ENCODE measurements at regions not wholly inside any gene's neighbourhood (a gene's known extent, or its start where the extent isn't known, plus 50 kb on each side); places are given as distances from the start of the nearest gene placed in this dataset.

GRCh38 chr2:20130160-20130560 is 78.7 kb upstream of the LAPTM4A start:
- Histone ChIP-seq H3K4me3 (ENCODE audit: low read depth, low read length) (no peak overlapping the region), H3K4me1 (ENCODE audit: control insufficient read depth, insufficient read depth, low read length, poor library complexity, severe bottlenecking) (no peaks in the 10 kb centered on the region), H3K9me3 (ENCODE audit: control insufficient read depth in 2 of 2, low read length in 2 of 2) (no peaks in the 10 kb centered on the region), H3K27me3 (ENCODE audit: control insufficient read depth, insufficient read depth, low read length) (peaks cover 2% of the 10 kb centered on the region), H3K36me3 (ENCODE audit: control insufficient read depth, insufficient read depth, low read length) (no peaks in the 10 kb centered on the region), H3K27ac (ENCODE audit: insufficient read depth, low read length, poor library complexity, severe bottlenecking) (no peak overlapping the region)
- H3K27ac Mint-ChIP-seq = no peak overlapping the region
- H3K27me3 Mint-ChIP-seq = peaks cover 21% of the 10 kb centered on the region
- no peak for DNase-seq
- no peak for ATAC-seq (ENCODE audit: low read depth in 2 of 2)
- H3K36me3 Mint-ChIP-seq = no peaks in the 10 kb centered on the region
- no peaks in the 10 kb centered on the region for H3K4me1 Mint-ChIP-seq
- H3K9me3 Mint-ChIP-seq = peaks cover 0 to 4% (median 0%) of the 10 kb centered on the region in 7 donors
- H3K4me3 Mint-ChIP-seq = no peak overlapping the region

GRCh38 chr2:20129331-20130159 is 78.1 kb upstream of the LAPTM4A start:
- ATAC-seq (ENCODE audit: low read depth in 2 of 2) (no peak), DNase-seq (no peak)
- Mint-ChIP-seq H3K27me3 (peaks cover 18% of the 10 kb centered on the region), H3K4me3 (no peak overlapping the region), H3K9me3 (peaks cover 0 to 4% (median 0%) of the 10 kb centered on the region in 7 donors), H3K36me3 (no peaks in the 10 kb centered on the region), H3K27ac (no peak overlapping the region), H3K4me1 (no peaks in the 10 kb centered on the region)
- H3K27ac ChIP-seq (ENCODE audit: insufficient read depth, low read length, poor library complexity, severe bottlenecking) = no peak overlapping the region
- H3K9me3 ChIP-seq (ENCODE audit: control insufficient read depth in 2 of 2, low read length in 2 of 2) = no peaks in the 10 kb centered on the region
- no peak overlapping the region for H3K4me3 ChIP-seq (ENCODE audit: low read depth, low read length)
- peaks cover 2% of the 10 kb centered on the region for H3K27me3 ChIP-seq (ENCODE audit: control insufficient read depth, insufficient read depth, low read length)
- no peaks in the 10 kb centered on the region for H3K4me1 ChIP-seq (ENCODE audit: control insufficient read depth, insufficient read depth, low read length, poor library complexity, severe bottlenecking)
- H3K36me3 ChIP-seq (ENCODE audit: control insufficient read depth, insufficient read depth, low read length) = no peaks in the 10 kb centered on the region

GRCh38 chr2:20128506-20129330 is 77.3 kb upstream of the LAPTM4A start:
- H3K27ac ChIP-seq (ENCODE audit: insufficient read depth, low read length, poor library complexity, severe bottlenecking) = no peak overlapping the region
- no peaks in the 10 kb centered on the region for H3K9me3 ChIP-seq (ENCODE audit: control insufficient read depth in 2 of 2, low read length in 2 of 2)
- Mint-ChIP-seq H3K4me3 (no peak overlapping the region), H3K27ac (no peak overlapping the region), H3K36me3 (no peaks in the 10 kb centered on the region), H3K27me3 (peaks cover 14% of the 10 kb centered on the region), H3K4me1 (no peaks in the 10 kb centered on the region), H3K9me3 (peaks cover 0 to 4% (median 0%) of the 10 kb centered on the region in 7 donors)
- no peak for DNase-seq
- peaks cover 2% of the 10 kb centered on the region for H3K27me3 ChIP-seq (ENCODE audit: control insufficient read depth, insufficient read depth, low read length)
- H3K4me1 ChIP-seq (ENCODE audit: control insufficient read depth, insufficient read depth, low read length, poor library complexity, severe bottlenecking) = no peaks in the 10 kb centered on the region
- ATAC-seq (ENCODE audit: low read depth in 2 of 2) = no peak
- H3K4me3 ChIP-seq (ENCODE audit: low read depth, low read length) = no peak overlapping the region
- no peaks in the 10 kb centered on the region for H3K36me3 ChIP-seq (ENCODE audit: control insufficient read depth, insufficient read depth, low read length)

- Histone ChIP-seq H3K27ac (ENCODE audit: insufficient read depth, low read length, poor library complexity, severe bottlenecking) (no peak overlapping the region), H3K27me3 (ENCODE audit: control insufficient read depth, insufficient read depth, low read length) (peaks cover under 1% of the 10 kb centered on the region), H3K4me1 (ENCODE audit: control insufficient read depth, insufficient read depth, low read length, poor library complexity, severe bottlenecking) (no peaks in the 10 kb centered on the region), H3K36me3 (ENCODE audit: control insufficient read depth, insufficient read depth, low read length) (no peaks in the 10 kb centered on the region), H3K4me3 (ENCODE audit: low read depth, low read length) (no peak overlapping the region), H3K9me3 (ENCODE audit: control insufficient read depth in 2 of 2, low read length in 2 of 2) (no peaks in the 10 kb centered on the region)
- ATAC-seq (ENCODE audit: low read depth in 2 of 2) (no peak), DNase-seq (no peak)
- H3K9me3 Mint-ChIP-seq = peaks cover 0 to 8% (median 0%) of the 10 kb centered on the region in 7 donors
- H3K4me3 Mint-ChIP-seq = no peak overlapping the region
- peaks cover 10% of the 10 kb centered on the region for H3K27me3 Mint-ChIP-seq
- no peaks in the 10 kb centered on the region for H3K36me3 Mint-ChIP-seq
- H3K4me1 Mint-ChIP-seq = no peaks in the 10 kb centered on the region
- no peak overlapping the region for H3K27ac Mint-ChIP-seq
Observed at GRCh38 chr2:20126469-20126868, 75.0 kb upstream of the LAPTM4A start.

GRCh38 chr2:20126040-20126439 is 74.6 kb upstream of the LAPTM4A start:
- no peaks in the 10 kb centered on the region for H3K4me1 Mint-ChIP-seq
- H3K4me1 ChIP-seq (ENCODE audit: control insufficient read depth, insufficient read depth, low read length, poor library complexity, severe bottlenecking) = no peaks in the 10 kb centered on the region
- no peaks in the 10 kb centered on the region for H3K9me3 ChIP-seq (ENCODE audit: control insufficient read depth in 2 of 2, low read length in 2 of 2)
- no peaks in the 10 kb centered on the region for H3K36me3 ChIP-seq (ENCODE audit: control insufficient read depth, insufficient read depth, low read length)
- peaks cover 0 to 5% (median 0%) of the 10 kb centered on the region in 7 donors for H3K9me3 Mint-ChIP-seq
- no peaks in the 10 kb centered on the region for H3K36me3 Mint-ChIP-seq
- no peak overlapping the region for H3K4me3 ChIP-seq (ENCODE audit: low read depth, low read length)
- no peak overlapping the region for H3K27ac Mint-ChIP-seq
- ATAC-seq (ENCODE audit: low read depth in 2 of 2) (no peak), DNase-seq (no peak)
- peaks cover 10% of the 10 kb centered on the region for H3K27me3 Mint-ChIP-seq
- H3K27me3 ChIP-seq (ENCODE audit: control insufficient read depth, insufficient read depth, low read length) = no peaks in the 10 kb centered on the region
- no peak overlapping the region for H3K4me3 Mint-ChIP-seq
- no peak overlapping the region for H3K27ac ChIP-seq (ENCODE audit: insufficient read depth, low read length, poor library complexity, severe bottlenecking)

- Histone ChIP-seq H3K4me3 (ENCODE audit: low read depth, low read length) (no peak overlapping the region), H3K4me1 (ENCODE audit: control insufficient read depth, insufficient read depth, low read length, poor library complexity, severe bottlenecking) (no peaks in the 10 kb centered on the region), H3K36me3 (ENCODE audit: control insufficient read depth, insufficient read depth, low read length) (no peaks in the 10 kb centered on the region), H3K27me3 (ENCODE audit: control insufficient read depth, insufficient read depth, low read length) (no peaks in the 10 kb centered on the region), H3K9me3 (ENCODE audit: control insufficient read depth in 2 of 2, low read length in 2 of 2) (no peaks in the 10 kb centered on the region), H3K27ac (ENCODE audit: insufficient read depth, low read length, poor library complexity, severe bottlenecking) (no peak overlapping the region)
- Mint-ChIP-seq H3K4me3 (no peak overlapping the region), H3K36me3 (no peaks in the 10 kb centered on the region), H3K9me3 (peaks cover 0 to 5% (median 0%) of the 10 kb centered on the region in 7 donors), H3K27me3 (peaks cover 10% of the 10 kb centered on the region), H3K4me1 (no peaks in the 10 kb centered on the region), H3K27ac (peak overlapping the region in 1 of 3 donors; percentile 58)
- ATAC-seq (ENCODE audit: low read depth in 2 of 2) (no peak), DNase-seq (no peak)
Observed at GRCh38 chr2:20125616-20126015, 74.2 kb upstream of the LAPTM4A start.

GRCh38 chr2:20125164-20125563 is 73.7 kb upstream of the LAPTM4A start:
- Histone ChIP-seq H3K4me1 (ENCODE audit: control insufficient read depth, insufficient read depth, low read length, poor library complexity, severe bottlenecking) (no peaks in the 10 kb centered on the region), H3K27ac (ENCODE audit: insufficient read depth, low read length, poor library complexity, severe bottlenecking) (no peak overlapping the region), H3K36me3 (ENCODE audit: control insufficient read depth, insufficient read depth, low read length) (no peaks in the 10 kb centered on the region), H3K4me3 (ENCODE audit: low read depth, low read length) (no peak overlapping the region), H3K27me3 (ENCODE audit: control insufficient read depth, insufficient read depth, low read length) (no peaks in the 10 kb centered on the region), H3K9me3 (ENCODE audit: control insufficient read depth in 2 of 2, low read length in 2 of 2) (no peaks in the 10 kb centered on the region)
- H3K27me3 Mint-ChIP-seq = peaks cover 6% of the 10 kb centered on the region
- DNase-seq (no peak), ATAC-seq (ENCODE audit: low read depth in 2 of 2) (peak in 1 of 2 donors; percentile 12)
- H3K4me1 Mint-ChIP-seq = no peaks in the 10 kb centered on the region
- H3K9me3 Mint-ChIP-seq = peaks cover 0 to 5% (median 0%) of the 10 kb centered on the region in 7 donors
- H3K4me3 Mint-ChIP-seq = no peak overlapping the region
- no peaks in the 10 kb centered on the region for H3K36me3 Mint-ChIP-seq
- no peak overlapping the region for H3K27ac Mint-ChIP-seq
